H1 (cell line): ENCODE measurements at regions not wholly inside any gene's neighbourhood (a gene's known extent, or its start where the extent isn't known, plus 50 kb on each side); places are given as distances from the start of the nearest gene placed in this dataset.

ENCODE experiments used
- CTCF ChIA-PET: fragments of 300-600 bp; sonication (Branson Sonifier 250); formaldehyde crosslinking; loops from one replicate; lab custom pipeline; 2021; ENCODE audit not compliant: partially characterized antibody; lab: Charles Lee
- POLR2A ChIA-PET: fragments of 300-600 bp; sonication (Branson Sonifier 250); formaldehyde crosslinking; loops from one replicate; lab custom pipeline; 2021; ENCODE audit warnings: inconsistent platforms; ENCODE audit not compliant: partially characterized antibody; lab: Charles Lee
- DNase-seq, 2 experiments: peaks; one replicate each; pipeline versions ENCODE4 v3.0.0 to v3.0.0-alpha.2; 2010 to 2022; ENCODE audit warnings: low spot score in 2 of 2, low read depth in 1 of 2, mixed read lengths in 1 of 2
- FAIRE-seq: peaks from 2 replicates; lab custom pipeline; 2011; peaks lifted over from hg19 to GRCh38; lab: Jason Lieb, UNC
- H2AFZ ChIP-seq: 2 replicates; pipeline ENCODE4 v1.8.1; 2012; ENCODE audit warnings: low read length, inconsistent platforms
- H2AK5ac ChIP-seq: 2 replicates; pipeline ENCODE4 v1.6.1; 2013; ENCODE audit warnings: low read depth, low read length
- H2BK120ac ChIP-seq: replicated peaks from 2 replicates; pipeline ENCODE3; 2013; ENCODE audit warnings: low read depth, low read length, inconsistent platforms
- H2BK12ac ChIP-seq: 2 replicates; pipeline ENCODE4 v1.6.1; 2013; ENCODE audit warnings: low read depth, low read length
- H2BK15ac ChIP-seq: 2 replicates; pipeline ENCODE4 v1.6.1; 2013; ENCODE audit warnings: low read length
- H2BK20ac ChIP-seq: 2 replicates; pipeline ENCODE4 v1.6.1; 2013; ENCODE audit warnings: low read length
- H2BK5ac ChIP-seq: 2 replicates; pipeline ENCODE4 v1.6.1; 2013; ENCODE audit warnings: low read depth, low read length
- H3K14ac ChIP-seq: 2 replicates; pipeline ENCODE4 v1.6.1; 2013; ENCODE audit warnings: inconsistent platforms; ENCODE audit not compliant: insufficient read length
- H3K18ac ChIP-seq: 2 replicates; pipeline ENCODE4 v1.6.1; 2013; ENCODE audit warnings: low read length; ENCODE audit errors: extremely low read depth
- H3K23ac ChIP-seq: 2 replicates; pipeline ENCODE4 v1.6.1; 2013; ENCODE audit warnings: inconsistent platforms; ENCODE audit not compliant: insufficient read length
- H3K23me2 ChIP-seq: 2 replicates; pipeline ENCODE4 v1.6.1; 2013; ENCODE audit warnings: low read depth, low read length
- H3K27ac ChIP-seq: 2 replicates; pipeline ENCODE4 v1.6.1; 2011; ENCODE audit warnings: low read depth, low read length, inconsistent platforms
- H3K27me3 ChIP-seq, 4 experiments: replicated peaks in 1 of 4; 1 replicate in 1 of 4; 2 replicates in 3 of 4; pipeline versions ENCODE4 v1.6.1 to v1.8.1; 2011 to 2013; ENCODE audit warnings: low read length in 3 of 4, mild to moderate bottlenecking in 3 of 4, inconsistent platforms in 2 of 4, mixed read lengths in 2 of 4, moderate library complexity in 1 of 4; ENCODE audit not compliant: control insufficient read depth in 3 of 4, insufficient read depth in 3 of 4; ENCODE audit errors: extremely low read depth in 1 of 4
- H3K36me3 ChIP-seq, 4 experiments: 2 replicates each; pipeline versions ENCODE4 v1.6.1 to v1.8.1; 2011 to 2013; ENCODE audit warnings: mild to moderate bottlenecking in 4 of 4, low read length in 3 of 4, moderate library complexity in 2 of 4, control low read depth in 1 of 4, inconsistent platforms in 1 of 4; ENCODE audit not compliant: insufficient read depth in 4 of 4, control insufficient read depth in 2 of 4
- H3K4ac ChIP-seq: replicated peaks from 2 replicates; pipeline ENCODE3; 2013; ENCODE audit warnings: low read length, low read depth, mixed read lengths, inconsistent platforms; ENCODE audit not compliant: insufficient read length
- H3K4me1 ChIP-seq, 4 experiments: replicated peaks in 1 of 4; 1 replicate in 1 of 4; 2 replicates in 3 of 4; pipeline versions ENCODE4 v1.6.1 to v1.8.1; 2011 to 2013; ENCODE audit warnings: low read length in 3 of 4, inconsistent platforms in 2 of 4, mixed read lengths in 1 of 4; ENCODE audit not compliant: insufficient read depth in 4 of 4, control insufficient read depth in 3 of 4
- H3K4me2 ChIP-seq, 2 experiments: 2 replicates each; pipeline versions ENCODE4 v1.6.1 to v1.8.1; 2011 to 2013; ENCODE audit warnings: low read depth in 2 of 2, low read length in 2 of 2, control low read depth in 1 of 2, inconsistent platforms in 1 of 2, mild to moderate bottlenecking in 1 of 2; ENCODE audit not compliant: insufficient read depth in 1 of 2
- H3K4me3 ChIP-seq, 4 experiments: fragments of 200-600, 300-600 bp in 1 of 4; sonication (generic), shearing (Covaris generic), sonication (Bioruptor Twin) in 1 of 4; 2 replicates each; pipeline versions ENCODE4 v1.5.1 to v1.8.1; 2011 to 2016; ENCODE audit warnings: low read length in 4 of 4, low read depth in 3 of 4, control low read depth in 2 of 4, inconsistent platforms in 2 of 4, mild to moderate bottlenecking in 2 of 4, mixed read lengths in 1 of 4, moderate library complexity in 1 of 4; ENCODE audit not compliant: insufficient read depth in 2 of 4; ENCODE audit errors: extremely low read depth in 1 of 4
- H3K56ac ChIP-seq: replicated peaks from 2 replicates; pipeline ENCODE3; 2013; ENCODE audit warnings: low read depth, mild to moderate bottlenecking, mixed read lengths, low read length, inconsistent platforms; ENCODE audit not compliant: insufficient read length
- H3K79me1 ChIP-seq: 2 replicates; pipeline ENCODE4 v1.6.1; 2013; ENCODE audit warnings: low read depth, low read length, control low read depth
- H3K79me2 ChIP-seq, 2 experiments: 2 replicates each; pipeline versions ENCODE4 v1.6.1 to v1.8.1; 2012 to 2013; ENCODE audit warnings: low read length in 2 of 2, mild to moderate bottlenecking in 2 of 2, inconsistent platforms in 1 of 2; ENCODE audit not compliant: insufficient read depth in 2 of 2, control insufficient read depth in 1 of 2
- H3K9ac ChIP-seq, 4 experiments: replicated peaks in 1 of 4; 1 replicate in 1 of 4; 2 replicates in 3 of 4; pipeline versions ENCODE4 v1.6.1 to v1.8.1; 2011 to 2013; ENCODE audit warnings: low read depth in 3 of 4, low read length in 3 of 4, control low read depth in 2 of 4, mild to moderate bottlenecking in 2 of 4, moderate library complexity in 2 of 4, inconsistent platforms in 1 of 4; ENCODE audit errors: extremely low read depth in 1 of 4
- H3K9me3 ChIP-seq, 2 experiments: 2 replicates each; pipeline versions ENCODE4 v1.6.1 to v1.8.1; 2012 to 2013; ENCODE audit warnings: mild to moderate bottlenecking in 2 of 2, moderate library complexity in 2 of 2, control low read depth in 1 of 2, inconsistent platforms in 1 of 2, low read depth in 1 of 2, low read length in 1 of 2, mixed read lengths in 1 of 2; ENCODE audit not compliant: insufficient read depth in 2 of 2
- H4K20me1 ChIP-seq, 2 experiments: replicated peaks in 1 of 2; 2 replicates each; pipeline versions ENCODE3 to v1.8.1; 2011 to 2013; ENCODE audit warnings: inconsistent platforms in 2 of 2, low read length in 2 of 2, mild to moderate bottlenecking in 1 of 2; ENCODE audit not compliant: insufficient read depth in 2 of 2, control insufficient read depth in 1 of 2
- H4K5ac ChIP-seq: 2 replicates; pipeline ENCODE4 v1.6.1; 2013; ENCODE audit warnings: low read length, low read depth, mixed read lengths, inconsistent platforms; ENCODE audit not compliant: insufficient read length
- H4K8ac ChIP-seq: 2 replicates; pipeline ENCODE4 v1.8.0; 2013; ENCODE audit warnings: mild to moderate bottlenecking, moderate library complexity, low read length, inconsistent platforms; ENCODE audit not compliant: insufficient read depth; ENCODE audit errors: extremely low read depth
- H4K91ac ChIP-seq: replicated peaks from 2 replicates; pipeline ENCODE3; 2013; ENCODE audit warnings: low read length, mixed read lengths, inconsistent platforms; ENCODE audit not compliant: insufficient read length
- CHD1 ChIP-seq: IDR thresholded peaks from 2 replicates; pipeline ENCODE4 v1.6.1; 2012; ENCODE audit warnings: low read depth, low read length, improper control_type of control experiment
- E2F6 ChIP-seq: IDR thresholded peaks from 2 replicates; pipeline ENCODE4 v1.6.1; 2012; ENCODE audit warnings: inconsistent platforms
- EP300 ChIP-seq, 2 experiments: IDR thresholded peaks; 1 replicate in 1 of 2; 2 replicates in 1 of 2; pipeline ENCODE4 v1.6.1; 2011 to 2012; ENCODE audit warnings: low read depth in 2 of 2, low read length in 2 of 2, mild to moderate bottlenecking in 2 of 2, borderline replicate concordance in 1 of 2, inconsistent platforms in 1 of 2, moderate library complexity in 1 of 2
- GTF2F1 ChIP-seq: IDR thresholded peaks from 2 replicates; pipeline ENCODE4 v1.6.1; 2012; ENCODE audit warnings: low read depth, low read length, improper control_type of control experiment, borderline replicate concordance
- HDAC2 ChIP-seq, 2 experiments: fragments of 300-600 bp in 1 of 2; sonication (generic) in 1 of 2; IDR thresholded peaks; 2 replicates each; pipeline ENCODE4 v1.6.1; 2011 to 2012; ENCODE audit warnings: low read depth in 2 of 2, low read length in 2 of 2, mild to moderate bottlenecking in 2 of 2, moderate library complexity in 2 of 2, borderline replicate concordance in 1 of 2, inconsistent platforms in 1 of 2
- JUN ChIP-seq: IDR thresholded peaks from 2 replicates; pipeline ENCODE4 v1.6.1; 2011; ENCODE audit warnings: low read depth, mild to moderate bottlenecking, improper control_type of control experiment, low read length
- JUND ChIP-seq: IDR thresholded peaks from 2 replicates; pipeline ENCODE4 v1.6.1; 2011; ENCODE audit warnings: mild to moderate bottlenecking, improper control_type of control experiment, low read length
- KDM4A ChIP-seq: IDR thresholded peaks from one replicate; pipeline ENCODE4 v1.7.1; 2012; ENCODE audit warnings: low read depth, mild to moderate bottlenecking, moderate library complexity, low read length, inconsistent platforms; ENCODE audit not compliant: severe bottlenecking
- NRF1 ChIP-seq: IDR thresholded peaks from 2 replicates; pipeline ENCODE4 v1.6.1; 2011; ENCODE audit warnings: mild to moderate bottlenecking, low read depth, low read length, improper control_type of control experiment
- POLR2A ChIP-seq, 2 experiments: IDR thresholded peaks; 1 replicate in 1 of 2; 2 replicates in 1 of 2; pipeline ENCODE4 v1.6.1; 2011; ENCODE audit warnings: low read depth in 2 of 2, low read length in 2 of 2, mild to moderate bottlenecking in 2 of 2; ENCODE audit errors: control extremely low read depth in 1 of 2
- POU5F1 ChIP-seq: IDR thresholded peaks from 2 replicates; pipeline ENCODE4 v1.6.1; 2011; ENCODE audit warnings: low read depth, mild to moderate bottlenecking, low read length, moderate library complexity
- RBBP5 ChIP-seq: IDR thresholded peaks from 2 replicates; pipeline ENCODE4 v1.7.1; 2012; ENCODE audit warnings: low read depth, mild to moderate bottlenecking, inconsistent platforms, low read length, moderate library complexity, borderline replicate concordance
- SIRT6 ChIP-seq: IDR thresholded peaks from one replicate; pipeline ENCODE4 v1.7.1; 2012; ENCODE audit warnings: low read length, inconsistent platforms
- SIX5 ChIP-seq: IDR thresholded peaks from 2 replicates; pipeline ENCODE4 v1.6.1; 2011; ENCODE audit warnings: mild to moderate bottlenecking, low read depth, low read length
- TCF12 ChIP-seq: IDR thresholded peaks from 2 replicates; pipeline ENCODE4 v1.6.1; 2011; ENCODE audit warnings: low read depth, mild to moderate bottlenecking, low read length
- WGBS, 2 experiments: shearing (Covaris generic) in 1 of 2; methylation state at CpG; one replicate each; pipeline versions ENCODE4 v1.1.6 to v1.1.7; 2013 to 2015; ENCODE audit warnings: low lambda C conversion rate in 2 of 2, mixed read lengths in 2 of 2, inconsistent platforms in 1 of 2, low coverage in 1 of 2, missing lambda C conversion rate in 1 of 2; ENCODE audit not compliant: insufficient replicate concordance in 2 of 2, insufficient coverage in 1 of 2, insufficient read length in 1 of 2; ENCODE audit errors: extremely low coverage in 1 of 2, missing lambda C conversion rate in 1 of 2; 5-methylcytosine and 5-hydroxymethylcytosine counted together

- Histone ChIP-seq H4K20me1 (no peaks in the 10 kb centered on the region), H3K79me2 (no peaks in the 10 kb centered on the region), H3K27ac (no peak overlapping the region), H2BK20ac (no peak overlapping the region), H3K18ac (no peak overlapping the region), H3K27me3 (no peaks in the 10 kb centered on the region), H2AFZ (no peak overlapping the region), H2AK5ac (no peak overlapping the region), H2BK15ac (no peak overlapping the region), H3K36me3 (no peaks in the 10 kb centered on the region), H2BK12ac (no peak overlapping the region), H3K23me2 (no peaks in the 10 kb centered on the region), H3K4me1 (peaks cover 0 to 3% (median 0%) of the 10 kb centered on the region in 4 experiments; a peak in 1 of 7 replicates), H4K91ac (no peak overlapping the region), H3K14ac (no peak overlapping the region), H3K4me2 (no peak overlapping the region), H3K23ac (no peak overlapping the region), H4K5ac (no peak overlapping the region), H3K56ac (no peak overlapping the region), H3K4ac (no peak overlapping the region), H3K9me3 (no peaks in the 10 kb centered on the region), H3K9ac (no peak overlapping the region), H3K79me1 (no peaks in the 10 kb centered on the region), H3K4me3 (no peak overlapping the region), H2BK5ac (no peak overlapping the region), H2BK120ac (no peak overlapping the region), H4K8ac (no peak overlapping the region)
- 92% methylated on average over 3 of the region's 3 CpGs; no CpG with 5 or more reads in 1 of the 2 experiments for WGBS, 2 experiments
- ChIA-PET POLR2A (no interaction called here), CTCF (no interaction called here)
- DNase-seq (no peak), FAIRE-seq (no peak)
- TF ChIP-seq POLR2A (IDR thresholded peaks at IDR 0.05; ENCODE audit: control extremely low read depth in 1 of 2, low read depth in 2 of 2, low read length in 2 of 2) (no peak), E2F6 (no peak), JUN (no peak), TCF12 (no peak), JUND (no peak), HDAC2 (IDR thresholded peaks at IDR 0.05; ENCODE audit: borderline replicate concordance in 1 of 2, low read depth in 2 of 2, low read length in 2 of 2) (no peak), RBBP5 (no peak), GTF2F1 (no peak), CHD1 (no peak), KDM4A (no peak), SIX5 (no peak), SIRT6 (no peak), EP300 (IDR thresholded peaks at IDR 0.05; ENCODE audit: borderline replicate concordance in 1 of 2, low read depth in 2 of 2, low read length in 2 of 2) (no peak), NRF1 (no peak), POU5F1 (no peak)
Observed at GRCh38 chr5:145025775-145026174, 809.4 kb downstream of the PRELID2 start.
